Stimulated activated CD4-positive, alpha-beta T cell treated with anti-CD3 and anti-CD28 coated beads, TNF-alpha, amount 100 ng/mL, for 1 hour (primary cell): ENCODE measurements at regions not wholly inside any gene's neighbourhood (a gene's known extent, or its start where the extent isn't known, plus 50 kb on each side); places are given as distances from the start of the nearest gene placed in this dataset.

ENCODE experiments used
- DNase-seq, 3 donors: peaks; one replicate each; pipeline ENCODE4 v3.0.0-alpha.2; 2020; ENCODE audit warnings: low read depth in 3 of 3, low spot score in 1 of 3

GRCh38 chr7:25798344-25798743, 353.7 kb upstream of the NFE2L3 start:
- no peak for DNase-seq

DNA sequence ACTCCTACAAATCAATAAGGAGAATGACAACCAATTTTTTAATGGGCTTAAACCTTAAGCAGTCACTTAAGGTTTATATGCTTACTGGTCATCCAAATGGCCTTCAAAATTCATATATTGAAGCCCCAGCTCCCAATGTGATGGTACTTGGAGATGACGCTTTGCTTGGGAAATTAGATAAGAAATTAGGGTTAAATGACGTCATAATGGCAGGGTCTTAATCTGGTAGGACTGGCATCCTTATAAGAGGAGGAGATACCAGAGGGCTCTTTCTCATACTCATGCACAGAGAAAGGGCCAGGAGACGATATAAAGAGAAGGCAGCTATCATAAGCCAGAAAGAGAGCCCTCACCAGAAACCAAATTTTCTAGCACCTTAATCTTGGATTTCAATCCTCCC, 350.8 kb upstream of the NFE2L3 start:
- DNase-seq: no peak

DNA sequence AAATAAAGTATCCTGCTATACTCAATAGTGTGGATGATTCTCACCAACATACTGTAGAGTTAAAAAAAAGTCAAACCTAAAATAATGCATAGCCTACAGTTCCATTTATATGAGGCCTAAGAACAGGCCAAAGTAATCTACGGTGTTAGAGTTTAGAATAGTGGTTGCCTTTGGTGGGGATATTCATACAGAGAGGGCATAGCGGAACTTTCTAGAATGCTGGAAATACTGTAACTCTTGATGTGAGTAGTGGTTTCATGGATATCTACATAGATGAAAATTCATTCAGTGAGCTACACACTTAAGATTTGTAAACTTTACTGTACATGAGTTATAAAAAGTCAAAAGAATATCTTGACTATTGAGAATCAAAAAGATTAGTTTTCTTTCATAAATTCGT, 349.9 kb upstream of the NFE2L3 start:
- no peak for DNase-seq

- no peak for DNase-seq
Measured at GRCh38 chr7:25802473-25802872, 349.5 kb upstream of the NFE2L3 start.

- no peak for DNase-seq
Measured at GRCh38 chr7:25803117-25803887, 348.7 kb upstream of the NFE2L3 start.

DNA sequence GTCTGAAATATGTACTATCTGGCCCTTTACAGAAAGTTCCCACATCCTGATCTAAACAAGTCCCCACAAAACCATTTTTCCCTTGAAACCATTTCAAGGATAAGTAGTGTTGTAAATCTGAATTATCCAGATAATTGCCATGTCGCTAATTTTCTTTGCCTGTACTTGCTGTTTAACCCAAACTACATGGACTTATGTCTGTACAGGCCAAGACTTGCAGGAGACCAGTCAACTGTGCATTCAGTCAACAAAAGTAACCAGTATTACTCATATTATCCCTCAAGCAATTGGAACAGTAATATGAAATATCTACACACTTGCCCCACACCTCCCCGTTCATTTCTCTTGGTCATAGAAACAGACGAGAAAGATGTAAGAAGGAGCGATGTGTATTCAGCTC, 347.8 kb upstream of the NFE2L3 start:
- no peak for DNase-seq

DNA sequence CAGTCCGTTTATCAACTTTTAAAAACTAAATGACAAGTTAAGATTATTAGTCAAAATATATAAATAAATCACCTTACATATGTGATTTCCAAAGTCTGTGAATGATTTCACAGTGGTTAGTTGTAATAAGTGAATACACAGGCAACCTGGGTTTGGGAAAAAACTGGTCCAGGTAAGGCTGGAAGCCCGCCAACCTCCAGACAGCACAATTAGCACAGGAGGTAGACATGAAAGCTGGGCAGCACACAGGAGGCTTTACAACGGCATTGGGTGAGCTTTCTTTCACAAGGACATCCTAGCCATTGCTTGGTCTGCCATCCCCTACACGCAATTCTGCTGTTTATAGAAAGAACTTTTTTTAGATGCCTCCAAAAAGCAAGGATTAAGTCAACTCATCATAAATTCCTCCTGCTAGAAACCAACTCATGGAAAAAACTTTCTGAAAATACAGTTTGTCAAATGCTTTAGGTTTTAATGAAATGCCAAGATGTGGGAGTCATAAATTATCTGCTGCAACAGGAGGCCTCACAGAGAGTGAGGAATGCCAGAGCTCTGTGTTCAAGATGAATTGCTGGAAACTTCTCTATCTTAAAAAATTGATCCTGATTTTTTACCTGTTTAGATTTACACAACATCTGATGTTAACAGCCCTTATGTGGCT, 346.8 kb upstream of the NFE2L3 start:
- no peak for DNase-seq

GRCh38 chr7:25807086-25807611, 344.8 kb upstream of the NFE2L3 start:
- DNase-seq: no peak

DNA sequence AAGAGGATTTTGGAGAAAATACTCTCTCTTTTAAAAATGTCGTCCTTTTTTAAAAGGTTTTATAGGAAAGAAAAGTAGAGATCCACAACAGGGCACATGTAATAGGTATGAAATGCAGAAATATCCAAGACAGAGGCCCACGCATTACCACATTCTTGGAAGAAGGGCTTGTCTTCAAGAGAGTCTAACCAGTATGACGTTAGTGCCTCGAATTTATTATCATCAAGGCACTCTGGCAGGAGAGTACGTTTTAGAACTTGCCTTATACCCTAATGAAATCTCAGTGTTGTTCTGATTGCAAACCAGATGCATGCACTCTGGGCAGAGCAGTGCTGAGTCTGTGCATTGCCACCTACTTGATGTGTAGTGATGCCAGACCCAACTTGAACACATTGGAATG, 342.6 kb upstream of the NFE2L3 start:
- no peak for DNase-seq

DNA sequence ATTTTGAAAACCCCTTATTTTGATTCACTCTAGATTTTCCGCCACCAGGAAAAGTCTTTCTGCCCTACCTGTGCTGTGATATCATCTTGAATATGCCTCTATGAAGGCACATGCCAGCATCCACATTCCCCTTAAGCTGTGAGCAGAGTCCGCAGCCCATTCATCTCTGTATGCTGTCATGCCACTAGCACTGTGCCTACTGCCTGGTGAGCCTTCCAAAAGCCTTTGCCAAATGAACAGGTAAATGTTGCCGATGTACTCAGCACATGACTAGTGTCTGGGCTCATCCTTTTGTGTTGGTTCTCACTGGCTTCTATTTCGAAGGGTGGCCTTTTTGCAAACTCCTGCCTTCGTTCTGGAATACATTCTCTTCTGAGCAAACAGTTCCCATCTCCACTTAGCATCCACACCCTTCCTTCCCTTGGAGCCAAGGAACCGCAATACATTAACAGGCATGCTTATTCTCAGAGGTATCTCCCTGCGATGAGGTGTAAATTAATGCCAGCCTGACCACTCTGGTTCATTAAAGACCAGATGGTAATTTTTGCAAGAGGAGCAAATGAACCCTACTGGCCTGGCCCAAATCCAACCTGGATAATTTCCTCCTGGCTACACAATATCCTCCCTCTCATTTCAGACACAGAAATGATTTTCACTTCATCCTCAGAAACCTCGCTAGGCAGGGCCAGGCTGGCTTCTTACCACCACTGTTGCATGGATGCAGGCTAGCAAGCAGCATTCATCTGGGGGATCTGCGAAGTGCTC, 339.7 kb upstream of the NFE2L3 start:
- no peak for DNase-seq

GRCh38 chr7:25813381-25813780, 338.6 kb upstream of the NFE2L3 start:
- DNase-seq: no peak

- no peak for DNase-seq
Measured at GRCh38 chr7:25815711-25816110, 336.3 kb upstream of the NFE2L3 start.

- DNase-seq: no peak
Measured at GRCh38 chr7:25820432-25821040, 331.5 kb upstream of the NFE2L3 start.

DNA sequence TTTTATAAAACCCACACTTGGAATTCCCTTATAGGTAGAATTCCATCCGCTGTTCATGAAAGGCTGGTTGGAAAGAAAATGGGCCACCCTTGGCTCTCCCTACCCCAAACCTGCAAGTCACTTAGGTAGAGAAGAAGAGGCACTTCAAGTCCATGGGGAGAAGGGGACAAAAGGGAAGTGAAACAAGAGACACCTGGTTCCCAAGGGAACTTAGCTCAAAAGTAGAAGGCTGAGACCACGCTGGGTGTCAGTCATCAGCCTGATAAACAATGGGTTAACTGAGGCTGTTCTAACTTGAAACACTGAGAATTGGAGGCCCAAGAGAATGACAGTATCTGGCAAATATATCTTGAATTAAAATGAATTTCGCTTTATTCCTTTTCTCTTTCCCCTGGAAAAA, 330.8 kb upstream of the NFE2L3 start:
- no peak for DNase-seq

- no peak for DNase-seq
Measured at GRCh38 chr7:25822823-25823222, 329.2 kb upstream of the NFE2L3 start.

GRCh38 chr7:25823571-25823970, 328.4 kb upstream of the NFE2L3 start:
- no peak for DNase-seq

- no peak for DNase-seq
Measured at GRCh38 chr7:25828468-25828867, 323.5 kb upstream of the NFE2L3 start.

- no peak for DNase-seq
Measured at GRCh38 chr7:25829663-25830062, 322.3 kb upstream of the NFE2L3 start.

- DNase-seq: no peak
Measured at GRCh38 chr7:25830215-25830614, 321.8 kb upstream of the NFE2L3 start.

GRCh38 chr7:25831062-25831691, 320.8 kb upstream of the NFE2L3 start:
- no peak for DNase-seq

DNA sequence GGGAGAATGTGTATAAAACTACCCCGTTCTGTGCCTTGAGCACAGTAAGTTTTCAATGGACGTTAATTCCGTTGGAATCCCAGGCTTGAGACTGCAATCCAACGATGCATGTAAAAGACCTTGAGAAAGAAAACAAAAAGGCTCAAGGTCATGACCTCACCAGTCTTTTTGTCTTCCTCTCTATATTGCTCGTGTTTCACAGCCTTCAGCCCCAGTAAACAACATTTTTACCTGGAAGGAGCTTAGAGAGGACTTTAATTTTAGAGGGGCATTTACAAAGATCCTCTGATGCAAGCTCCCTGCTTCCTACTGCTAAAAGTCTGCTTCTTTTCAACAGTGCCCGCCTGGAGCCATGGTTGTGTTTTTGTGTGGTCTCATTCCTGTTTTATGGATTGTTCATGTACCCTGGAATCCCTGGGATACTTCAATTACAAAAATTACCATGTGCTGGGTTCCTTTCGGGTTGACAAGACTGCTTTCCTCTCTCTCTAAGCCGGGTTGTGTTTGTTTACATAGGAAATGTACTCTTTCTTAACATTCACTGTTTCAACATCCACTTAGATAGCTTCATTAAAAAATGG, 320.1 kb upstream of the NFE2L3 start:
- DNase-seq: no peak
